ENCODE measurements at regions not wholly inside any gene's neighbourhood (a gene's known extent, or its start where the extent isn't known, plus 50 kb on each side); places are given as distances from the start of the nearest gene placed in this dataset.

- in situ Hi-C loops (cut with MboI; ENCODE audit: low sequenced_read_pairs, unreplicated experiment), result no loop called here
- DNase-seq (ENCODE audit: low spot score), result no peak
- no peak for TF ChIP-seq CTCF (IDR thresholded peaks at IDR 0.05; ENCODE audit: borderline replicate concordance, control extremely low read depth, extremely low read depth, insufficient read depth, missing control alignments)
These were observed 352.2 kb downstream of the IDS start for GRCh38 chrX:149152941-149153340.

- no peak for TF ChIP-seq CTCF (IDR thresholded peaks at IDR 0.05; ENCODE audit: borderline replicate concordance, control extremely low read depth, extremely low read depth, insufficient read depth, missing control alignments)
- in situ Hi-C loops (cut with MboI; ENCODE audit: low sequenced_read_pairs, unreplicated experiment), result no loop called here
- no peak for DNase-seq (ENCODE audit: low spot score)
These were observed 353.0 kb downstream of the IDS start for GRCh38 chrX:149151805-149152757.

GRCh38 chrX:149145845-149146285 lies 359.2 kb downstream of the IDS start:
- DNase-seq (ENCODE audit: low spot score), result no peak
- TF ChIP-seq CTCF (IDR thresholded peaks at IDR 0.05; ENCODE audit: borderline replicate concordance, control extremely low read depth, extremely low read depth, insufficient read depth, missing control alignments), result no peak
- in situ Hi-C loops (cut with MboI; ENCODE audit: low sequenced_read_pairs, unreplicated experiment), result no loop called here

- TF ChIP-seq CTCF (IDR thresholded peaks at IDR 0.05; ENCODE audit: borderline replicate concordance, control extremely low read depth, extremely low read depth, insufficient read depth, missing control alignments), result no peak
- in situ Hi-C loops (cut with MboI; ENCODE audit: low sequenced_read_pairs, unreplicated experiment), result no loop called here
These were observed 373.3 kb downstream of the IDS start for GRCh38 chrX:149131774-149132173.

GRCh38 chrX:149129767-149130166 lies 375.3 kb downstream of the IDS start:
- DNase-seq (ENCODE audit: low spot score), result no peak
- no peak for TF ChIP-seq CTCF (IDR thresholded peaks at IDR 0.05; ENCODE audit: borderline replicate concordance, control extremely low read depth, extremely low read depth, insufficient read depth, missing control alignments)
- in situ Hi-C loops (cut with MboI; ENCODE audit: low sequenced_read_pairs, unreplicated experiment), result no loop called here

More at GRCh38 chrX:149131774-149132173, 373.3 kb downstream of the IDS start:
- DNase-seq (ENCODE audit: low spot score), result no peak

GRCh38 chrX:149124526-149125108 lies 380.5 kb downstream of the IDS start:
- DNase-seq (ENCODE audit: low spot score), result no peak
- TF ChIP-seq CTCF (IDR thresholded peaks at IDR 0.05; ENCODE audit: borderline replicate concordance, control extremely low read depth, extremely low read depth, insufficient read depth, missing control alignments), result no peak
- in situ Hi-C loops (cut with MboI; ENCODE audit: low sequenced_read_pairs, unreplicated experiment), result no loop called here
